ENCODE measurements at regions not wholly inside any gene's neighbourhood (a gene's known extent, or its start where the extent isn't known, plus 50 kb on each side); places are given as distances from the start of the nearest gene placed in this dataset.

DNA sequence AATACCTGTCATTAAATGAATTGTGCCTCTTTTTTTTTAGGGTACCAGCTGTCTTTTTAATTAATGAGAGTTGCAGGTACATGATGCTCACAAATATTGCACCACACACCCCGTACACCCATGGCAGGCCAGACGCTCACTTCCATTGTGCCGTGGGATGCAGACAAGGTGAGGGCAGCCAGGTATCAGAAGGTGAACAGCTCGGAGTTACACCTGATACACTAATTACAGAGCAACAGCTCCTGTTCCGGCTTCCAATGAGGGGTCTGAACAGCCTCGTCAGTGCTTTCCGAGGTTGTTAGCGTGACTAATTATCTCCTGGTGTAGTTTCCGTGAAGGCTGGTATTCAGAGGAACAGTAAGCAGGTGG, 442.8 kb downstream of the ZNF516 start:
- TF ChIP-seq, protein P1, sequence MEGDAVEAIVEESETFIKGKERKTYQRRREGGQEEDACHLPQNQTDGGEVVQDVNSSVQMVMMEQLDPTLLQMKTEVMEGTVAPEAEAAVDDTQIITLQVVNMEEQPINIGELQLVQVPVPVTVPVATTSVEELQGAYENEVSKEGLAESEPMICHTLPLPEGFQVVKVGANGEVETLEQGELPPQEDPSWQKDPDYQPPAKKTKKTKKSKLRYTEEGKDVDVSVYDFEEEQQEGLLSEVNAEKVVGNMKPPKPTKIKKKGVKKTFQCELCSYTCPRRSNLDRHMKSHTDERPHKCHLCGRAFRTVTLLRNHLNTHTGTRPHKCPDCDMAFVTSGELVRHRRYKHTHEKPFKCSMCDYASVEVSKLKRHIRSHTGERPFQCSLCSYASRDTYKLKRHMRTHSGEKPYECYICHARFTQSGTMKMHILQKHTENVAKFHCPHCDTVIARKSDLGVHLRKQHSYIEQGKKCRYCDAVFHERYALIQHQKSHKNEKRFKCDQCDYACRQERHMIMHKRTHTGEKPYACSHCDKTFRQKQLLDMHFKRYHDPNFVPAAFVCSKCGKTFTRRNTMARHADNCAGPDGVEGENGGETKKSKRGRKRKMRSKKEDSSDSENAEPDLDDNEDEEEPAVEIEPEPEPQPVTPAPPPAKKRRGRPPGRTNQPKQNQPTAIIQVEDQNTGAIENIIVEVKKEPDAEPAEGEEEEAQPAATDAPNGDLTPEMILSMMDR (IDR thresholded peaks at IDR 0.05): no peak
- TF ChIP-seq POLR2A (IDR thresholded peaks at IDR 0.05): no peak
- Histone ChIP-seq H3K9me3 (replicated peaks in 1 of 3) (no peaks in the 10 kb centered on the region), H3K4me3 (no peak overlapping the region), H3K27ac (no peak overlapping the region), H3K4me1 (replicated peaks in 1 of 2) (no peaks in the 10 kb centered on the region), H3K27me3 (no peaks in the 10 kb centered on the region), H3K36me3 (replicated peaks in 1 of 2) (no peaks in the 10 kb centered on the region)
- DNase-seq: no peak
- WGBS, 4 donors: 79 to 93% (median 83%) methylated on average over 9 of the region's 9 CpGs
- intact Hi-C loops (cut with DNase I): no loop called here

DNA sequence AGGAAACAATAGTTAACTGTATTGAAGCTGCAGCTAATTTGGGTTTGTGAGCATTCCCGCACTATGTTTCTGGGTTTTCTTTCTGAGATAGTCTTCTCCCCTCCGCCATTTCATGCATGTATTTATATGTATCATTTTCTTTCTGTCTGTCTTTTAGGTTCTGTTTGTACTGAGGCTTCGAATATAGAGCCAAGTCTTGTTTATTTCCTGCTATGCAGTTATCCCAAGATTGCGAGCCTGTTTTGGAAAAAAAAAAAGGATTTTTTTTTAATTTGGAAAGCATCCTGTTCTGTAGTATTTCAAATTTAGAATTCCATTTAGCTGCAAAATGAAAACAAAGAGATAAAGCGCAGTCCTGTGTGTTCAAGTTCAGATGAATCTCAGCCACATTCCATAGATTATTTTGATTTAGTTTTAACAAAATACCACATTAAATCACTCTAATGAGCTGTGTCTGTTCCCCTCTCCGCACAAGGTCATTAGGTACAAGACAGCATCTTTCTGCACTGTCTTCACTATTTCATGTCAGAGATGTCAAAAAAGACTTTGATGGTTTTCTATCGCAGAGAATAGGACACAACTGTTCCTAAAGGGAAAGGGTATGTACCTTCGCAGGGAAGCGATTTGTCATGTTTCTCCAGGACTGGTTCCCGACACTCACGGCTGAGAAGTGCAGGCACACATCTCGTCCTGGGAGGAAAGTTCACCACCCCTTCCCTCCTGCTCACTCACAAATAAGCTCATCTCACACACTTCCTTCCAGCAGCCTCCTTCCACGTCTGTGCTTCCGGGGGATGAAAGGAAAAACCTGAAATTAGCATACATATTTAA, 443.4 kb downstream of the ZNF516 start:
- Histone ChIP-seq H3K27ac (no peak overlapping the region), H3K9me3 (replicated peaks in 1 of 3) (no peaks in the 10 kb centered on the region), H3K4me3 (no peak overlapping the region), H3K36me3 (replicated peaks in 1 of 2) (no peaks in the 10 kb centered on the region), H3K4me1 (replicated peaks in 1 of 2) (no peaks in the 10 kb centered on the region), H3K27me3 (no peaks in the 10 kb centered on the region)
- TF ChIP-seq, protein P1 (IDR thresholded peaks at IDR 0.05): no peak
- TF ChIP-seq POLR2A (IDR thresholded peaks at IDR 0.05): no peak
- intact Hi-C loops (cut with DNase I): no loop called here
- WGBS, 4 donors: 37 to 49% (median 42%) methylated on average over 14 of the region's 14 CpGs
- no peak for DNase-seq

DNA sequence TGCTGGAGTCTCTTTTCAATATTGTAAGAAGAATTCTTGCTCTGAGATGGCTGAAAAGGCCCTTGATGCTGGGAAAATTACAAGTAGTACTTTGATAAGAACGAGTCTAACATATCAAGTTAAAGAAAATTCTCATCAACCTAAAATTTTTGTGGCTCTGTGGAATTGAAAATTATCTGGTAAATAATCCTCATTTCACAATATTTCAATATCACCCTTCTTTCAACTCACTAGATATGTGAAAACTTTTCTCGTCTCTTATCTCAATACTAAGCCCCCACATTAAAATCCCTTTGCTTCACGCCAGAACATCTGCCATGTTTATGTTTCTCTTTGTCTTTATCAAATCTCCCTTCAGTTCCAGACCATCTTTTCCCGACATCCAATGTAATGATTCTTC, 448.8 kb downstream of the ZNF516 start:
- no peak overlapping the region for H3K4me3 ChIP-seq
- H3K36me3 ChIP-seq (replicated peaks in 1 of 2): no peaks in the 10 kb centered on the region
- H3K27ac ChIP-seq: no peak overlapping the region
- TF ChIP-seq, protein P1 (IDR thresholded peaks at IDR 0.05): no peak
- TF ChIP-seq POLR2A (IDR thresholded peaks at IDR 0.05): no peak
- WGBS, 4 donors: 70 to 76% (median 74%) methylated on average over 4 of the region's 4 CpGs
- no peaks in the 10 kb centered on the region for H3K9me3 ChIP-seq (replicated peaks in 1 of 3)
- H3K4me1 ChIP-seq (replicated peaks in 1 of 2): no peaks in the 10 kb centered on the region
- no peaks in the 10 kb centered on the region for H3K27me3 ChIP-seq
- DNase-seq: no peak
- intact Hi-C loops (cut with DNase I): no loop called here

DNA sequence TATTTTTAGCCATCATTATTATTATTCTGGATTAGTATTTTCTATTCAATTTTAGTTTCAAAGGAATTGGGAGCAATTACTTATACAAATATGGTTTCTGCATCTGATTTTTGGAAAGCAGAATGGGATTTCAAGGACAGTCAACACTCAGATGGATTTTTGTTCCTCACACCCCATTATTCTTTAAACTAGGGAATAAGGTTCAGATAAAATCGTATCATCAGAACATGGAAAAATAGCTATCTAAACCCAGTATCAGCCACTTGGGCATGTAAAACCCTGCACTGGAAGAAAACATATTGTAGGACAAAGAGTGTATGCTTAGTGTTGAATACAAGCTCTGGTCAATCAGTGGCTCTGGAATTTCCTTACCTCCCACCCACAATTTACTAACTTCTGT, 452.5 kb downstream of the ZNF516 start:
- no peak for TF ChIP-seq POLR2A (IDR thresholded peaks at IDR 0.05)
- TF ChIP-seq, protein P1 (IDR thresholded peaks at IDR 0.05): no peak
- Histone ChIP-seq H3K27ac (no peak overlapping the region), H3K27me3 (no peaks in the 10 kb centered on the region), H3K36me3 (replicated peaks in 1 of 2) (no peaks in the 10 kb centered on the region), H3K4me1 (replicated peaks in 1 of 2) (no peaks in the 10 kb centered on the region), H3K9me3 (replicated peaks in 1 of 3) (no peaks in the 10 kb centered on the region), H3K4me3 (no peak overlapping the region)
- WGBS, 4 donors: 0% methylated on average over 1 of the region's 1 CpG
- intact Hi-C loops (cut with DNase I): no loop called here
- no peak for DNase-seq

Data from adrenal gland (tissue), 9 donors.